ENCODE measurements at regions not wholly inside any gene's neighbourhood (a gene's known extent, or its start where the extent isn't known, plus 50 kb on each side); places are given as distances from the start of the nearest gene placed in this dataset.
"Not testable (repeated sequence)": the region's sequence is repeated elsewhere in the genome, so short reads cannot be mapped to it uniquely, and the experiment has no call there.

- not testable (repeated sequence) for DNase-seq
Observed at GRCh38 chr1:2851918-2852317, 50.4 kb upstream of the TTC34 start.

GRCh38 chr1:2853711-2854110 is 52.2 kb upstream of the TTC34 start:
- DNase-seq = no peak

- no peak for DNase-seq
Observed at GRCh38 chr1:2854151-2854550, 52.7 kb upstream of the TTC34 start.

GRCh38 chr1:2854611-2855010 is 53.1 kb upstream of the TTC34 start:
- DNase-seq = no peak

GRCh38 chr1:2855206-2856065 is 53.9 kb upstream of the TTC34 start:
- peak; percentile 84 for DNase-seq

- no peak for DNase-seq
Observed at GRCh38 chr1:2856066-2856390, 54.5 kb upstream of the TTC34 start.

- DNase-seq = no peak
Observed at GRCh38 chr1:2856676-2857375, 55.3 kb upstream of the TTC34 start.

GRCh38 chr1:2857521-2857920 is 56.0 kb upstream of the TTC34 start:
- no peak for DNase-seq

- DNase-seq = no peak
Observed at GRCh38 chr1:2858676-2859075, 57.2 kb upstream of the TTC34 start.

GRCh38 chr1:2859219-2859880 is 57.9 kb upstream of the TTC34 start:
- DNase-seq = no peak

GRCh38 chr1:2859881-2860430 is 58.5 kb upstream of the TTC34 start:
- no peak for DNase-seq

- no peak for DNase-seq
Observed at GRCh38 chr1:2860476-2861142, 59.1 kb upstream of the TTC34 start.

- DNase-seq = no peak
Observed at GRCh38 chr1:2861143-2861987, 59.9 kb upstream of the TTC34 start.

GRCh38 chr1:2861988-2862813 is 60.7 kb upstream of the TTC34 start:
- DNase-seq = no peak

- DNase-seq = no peak
Observed at GRCh38 chr1:2862814-2863647, 61.5 kb upstream of the TTC34 start.

GRCh38 chr1:2863648-2863963 is 62.1 kb upstream of the TTC34 start:
- no peak for DNase-seq

GRCh38 chr1:2864203-2864905 is 62.9 kb upstream of the TTC34 start:
- DNase-seq = no peak

- DNase-seq = no peak
Observed at GRCh38 chr1:2865000-2865399, 63.5 kb upstream of the TTC34 start.

GRCh38 chr1:2865571-2866421 is 64.3 kb upstream of the TTC34 start:
- no peak for DNase-seq

All from retina (tissue), 1 donor.